PC-3 (cell line): ENCODE measurements at regions not wholly inside any gene's neighbourhood (a gene's known extent, or its start where the extent isn't known, plus 50 kb on each side); places are given as distances from the start of the nearest gene placed in this dataset.
A peak's percentile ranks its signal among the peaks of the same experiment; 100 is the strongest.

Source experiments
- ATAC-seq: fragments of 200-7000 bp; cut with Tn5 transposase; 2 replicates; pipeline ENCODE4 v1.9.1; 2020; ENCODE audit warnings: mild to moderate bottlenecking, moderate library complexity
- BruUV-seq: library from RNA; stranded (reverse); fragments of 400-500 nt; replicated peaks from 2 replicates; lab custom pipeline; 2021; lab: Mats Ljungman, UMichigan
- CTCF ChIA-PET: fragments of 300-600 bp; sonication (Branson Sonifier 250); formaldehyde crosslinking; loops from one replicate; lab custom pipeline; 2022; ENCODE audit warnings: antibody characterized with exemption; lab: Charles Lee
- POLR2A ChIA-PET: fragments of 300-600 bp; sonication (Branson Sonifier 250); formaldehyde crosslinking; loops from one replicate; lab custom pipeline; 2022; ENCODE audit warnings: antibody characterized with exemption; ENCODE audit not compliant: unreplicated experiment; lab: Charles Lee
- DNase-seq: peaks from one replicate; pipeline ENCODE4 v3.0.0-alpha.2; 2015
- H2AFZ ChIP-seq: fragments of 300-600 bp; sonication (generic); 2 replicates; pipeline ENCODE4 v1.6.0; 2016; ENCODE audit warnings: antibody characterized with exemption, low read length
- H3F3A ChIP-seq: fragments of 300-600 bp; sonication (generic); one replicate; pipeline ENCODE4 v1.6.0; 2017; ENCODE audit warnings: antibody characterized with exemption, low read length, control low read depth, mild to moderate bottlenecking; ENCODE audit not compliant: unreplicated experiment
- H3K27ac ChIP-seq: fragments of 300-600 bp; sonication (generic); 2 replicates; pipeline ENCODE4 v1.5.1; 2016; ENCODE audit warnings: mild to moderate bottlenecking, low read length
- H3K27me3 ChIP-seq: fragments of 300-600 bp; sonication (generic); 2 replicates; pipeline ENCODE4 v1.6.1; 2016; ENCODE audit warnings: low read length, mixed read lengths
- H3K36me3 ChIP-seq: fragments of 300-600 bp; sonication (generic); 2 replicates; pipeline ENCODE4 v1.6.1; 2016; ENCODE audit warnings: low read depth, mixed run types, low read length, mixed read lengths
- H3K4me1 ChIP-seq: fragments of 300-600 bp; sonication (generic); 2 replicates; pipeline ENCODE4 v1.5.1; 2016; ENCODE audit warnings: low read length; ENCODE audit not compliant: insufficient read depth
- H3K4me2 ChIP-seq: fragments of 300-600 bp; sonication (generic); 2 replicates; pipeline ENCODE4 v1.6.0; 2016; ENCODE audit warnings: low read length
- H3K4me3 ChIP-seq: fragments of 300-600 bp; sonication (generic); 2 replicates; pipeline ENCODE4 v1.5.1; 2016; ENCODE audit warnings: mild to moderate bottlenecking, low read length, mixed read lengths
- H3K79me2 ChIP-seq: fragments of 300-600 bp; sonication (generic); 2 replicates; pipeline ENCODE4 v1.6.1; 2017; ENCODE audit warnings: low read length, mixed read lengths
- H3K9ac ChIP-seq: fragments of 300-600 bp; sonication (generic); 2 replicates; pipeline ENCODE4 v1.6.0; 2016; ENCODE audit warnings: mild to moderate bottlenecking, low read length
- H3K9me2 ChIP-seq: fragments of 300-600 bp; sonication (generic); replicated peaks from 2 replicates; pipeline ENCODE4 v1.6.1; 2016; ENCODE audit warnings: mixed run types, low read length, mixed read lengths
- H3K9me3 ChIP-seq: fragments of 300-600 bp; sonication (generic); 2 replicates; pipeline ENCODE4 v1.6.1; 2016; ENCODE audit warnings: low read length, mixed read lengths
- H4K20me1 ChIP-seq: fragments of 300-600 bp; sonication (generic); 2 replicates; pipeline ENCODE4 v1.6.1; 2016; ENCODE audit warnings: low read length, mixed read lengths
- CTCF ChIP-seq: fragments of 300-600 bp; sonication (generic); conservative IDR thresholded peaks from 2 replicates; pipeline ENCODE4 v1.5.1; 2017; ENCODE audit warnings: antibody characterized with exemption, low read depth, mild to moderate bottlenecking, low read length
- EZH2 ChIP-seq: fragments of 300-600 bp; sonication (generic); IDR thresholded peaks from one replicate; pipeline ENCODE4 v1.6.1; 2017; ENCODE audit warnings: antibody characterized with exemption, mild to moderate bottlenecking, low read length; ENCODE audit not compliant: unreplicated experiment
- EZH2phosphoT487 ChIP-seq: fragments of 300-600 bp; sonication (generic); IDR thresholded peaks from 2 replicates; pipeline ENCODE4 v1.6.1; 2018; ENCODE audit warnings: mild to moderate bottlenecking, antibody characterized with exemption, low read length, borderline replicate concordance
- intact Hi-C: fragments of 100-400 bp; cut with micrococcal nuclease; formaldehyde crosslinking; loops from 2 replicates; pipeline ENCODE4 v1.9.0; 2023

GRCh38 chr18:66724664-66725356, 120.9 kb upstream of the CDH19 start:
- TF ChIP-seq EZH2 (no peak), EZH2phosphoT487 (no peak), CTCF (no peak)
- H2AFZ ChIP-seq: peak overlapping the region; percentile 14; the same call in 1 of the 2 replicates
- H3K27ac ChIP-seq: peak overlapping the region; percentile 28
- H3K4me1 ChIP-seq: peaks cover 18% of the 10 kb centered on the region
- no peaks in the 10 kb centered on the region for H3K9me2 ChIP-seq
- no peaks in the 10 kb centered on the region for H3F3A ChIP-seq
- H3K9ac ChIP-seq: no peak overlapping the region
- peak overlapping the region; percentile 55 for H3K4me2 ChIP-seq
- no peaks in the 10 kb centered on the region for H3K79me2 ChIP-seq
- H3K36me3 ChIP-seq: no peaks in the 10 kb centered on the region
- POLR2A ChIA-PET: interaction anchor here (0.5 kb wide), 1 partner anchor 178 kb away, joined by 3 read pairs; no protein-coding TSS in a partner anchor
- H4K20me1 ChIP-seq: no peaks in the 10 kb centered on the region
- CTCF ChIA-PET: no interaction called here
- DNase-seq (peak; percentile 86), ATAC-seq (peak; percentile 95)
- no peaks in the 10 kb centered on the region for H3K27me3 ChIP-seq
- no TSS peak for BruUV-seq
- H3K4me3 ChIP-seq: no peak overlapping the region
- intact Hi-C loops: loop anchor here (1.0 to 5.0 kb wide), 2 partner anchors 138 to 165 kb away; no protein-coding TSS in a partner anchor
- H3K9me3 ChIP-seq: no peaks in the 10 kb centered on the region

- DNase-seq (no peak), ATAC-seq (no peak)
- Histone ChIP-seq H3K4me3 (no peak overlapping the region), H2AFZ (no peak overlapping the region), H3K79me2 (no peaks in the 10 kb centered on the region), H4K20me1 (no peaks in the 10 kb centered on the region), H3K9ac (no peak overlapping the region), H3K4me2 (no peak overlapping the region), H3K36me3 (no peaks in the 10 kb centered on the region), H3K9me2 (no peaks in the 10 kb centered on the region), H3K9me3 (no peaks in the 10 kb centered on the region), H3K27ac (no peak overlapping the region), H3K4me1 (peaks cover 18% of the 10 kb centered on the region), H3F3A (no peaks in the 10 kb centered on the region), H3K27me3 (no peaks in the 10 kb centered on the region)
- CTCF ChIA-PET: no interaction called here
- POLR2A ChIA-PET: no interaction called here
- BruUV-seq: no TSS peak
- TF ChIP-seq EZH2: no peak
- no peak for TF ChIP-seq CTCF
- no peak for TF ChIP-seq EZH2phosphoT487
- intact Hi-C loops: loop anchor here (5.0 kb wide), 1 partner anchor 135 kb away; no protein-coding TSS in a partner anchor
Measured at GRCh38 chr18:66722671-66723070, 118.8 kb upstream of the CDH19 start.

- H3K9me3 ChIP-seq: no peaks in the 10 kb centered on the region
- H3K9me2 ChIP-seq: no peaks in the 10 kb centered on the region
- no peaks in the 10 kb centered on the region for H3K27me3 ChIP-seq
- BruUV-seq: no TSS peak
- H3K9ac ChIP-seq: no peak overlapping the region
- no peak for TF ChIP-seq EZH2
- no peak for TF ChIP-seq CTCF
- TF ChIP-seq EZH2phosphoT487: no peak
- no peak overlapping the region for H3K4me3 ChIP-seq
- no peak overlapping the region for H2AFZ ChIP-seq
- CTCF ChIA-PET: no interaction called here
- no peaks in the 10 kb centered on the region for H3K36me3 ChIP-seq
- intact Hi-C loops: no loop called here
- no peaks in the 10 kb centered on the region for H3K4me1 ChIP-seq
- no peak overlapping the region for H3K4me2 ChIP-seq
- H4K20me1 ChIP-seq: no peaks in the 10 kb centered on the region
- ATAC-seq: no peak
- POLR2A ChIA-PET: no interaction called here
- H3K27ac ChIP-seq: no peak overlapping the region
- no peaks in the 10 kb centered on the region for H3K79me2 ChIP-seq
- DNase-seq: no peak
- H3F3A ChIP-seq: no peaks in the 10 kb centered on the region
Measured at GRCh38 chr18:66708646-66709045, 104.8 kb upstream of the CDH19 start.
